GM19438 (cell line): ENCODE measurements at regions not wholly inside any gene's neighbourhood (a gene's known extent, or its start where the extent isn't known, plus 50 kb on each side); places are given as distances from the start of the nearest gene placed in this dataset.

Experiments used
- ATAC-seq: cut with Tn5 transposase; IDR thresholded peaks from one replicate; pipeline ENCODE4 v1.9.1; 2021; ENCODE audit warnings: low read depth; ENCODE audit not compliant: unreplicated experiment

- no peak for ATAC-seq
Measured at GRCh38 chr6:148221196-148221979, 121.2 kb upstream of the SASH1 start.

GRCh38 chr6:148222376-148222775 is 120.3 kb upstream of the SASH1 start:
- ATAC-seq = no peak

GRCh38 chr6:148222846-148223245 is 119.8 kb upstream of the SASH1 start:
- ATAC-seq = no peak

- ATAC-seq = no peak
Measured at GRCh38 chr6:148223424-148223842, 119.2 kb upstream of the SASH1 start.

- no peak for ATAC-seq
Measured at GRCh38 chr6:148225871-148226270, 116.8 kb upstream of the SASH1 start.

- no peak for ATAC-seq
Measured at GRCh38 chr6:148226284-148226683, 116.4 kb upstream of the SASH1 start.

GRCh38 chr6:148231572-148231971 is 111.1 kb upstream of the SASH1 start:
- ATAC-seq = no peak

GRCh38 chr6:148235446-148235845 is 107.2 kb upstream of the SASH1 start:
- ATAC-seq = no peak

- no peak for ATAC-seq
Measured at GRCh38 chr6:148238713-148239112, 103.9 kb upstream of the SASH1 start.

GRCh38 chr6:148239215-148239614 is 103.4 kb upstream of the SASH1 start:
- no peak for ATAC-seq

GRCh38 chr6:148239801-148240460 is 102.7 kb upstream of the SASH1 start:
- no peak for ATAC-seq

GRCh38 chr6:148240461-148240840 is 102.2 kb upstream of the SASH1 start:
- ATAC-seq = no peak

- ATAC-seq = no peak
Measured at GRCh38 chr6:148240861-148241477, 101.7 kb upstream of the SASH1 start.

GRCh38 chr6:148242180-148242579 is 100.5 kb upstream of the SASH1 start:
- no peak for ATAC-seq

- ATAC-seq = no peak
Measured at GRCh38 chr6:148244217-148244935, 98.3 kb upstream of the SASH1 start.

GRCh38 chr6:148247386-148248063 is 95.1 kb upstream of the SASH1 start:
- no peak for ATAC-seq

- ATAC-seq = no peak
Measured at GRCh38 chr6:148249160-148249559, 93.5 kb upstream of the SASH1 start.

GRCh38 chr6:148249679-148250375 is 92.8 kb upstream of the SASH1 start:
- no peak for ATAC-seq

- no peak for ATAC-seq
Measured at GRCh38 chr6:148250975-148251685, 91.5 kb upstream of the SASH1 start.
